NCI-H82 (cell line): ENCODE measurements at regions not wholly inside any gene's neighbourhood (a gene's known extent, or its start where the extent isn't known, plus 50 kb on each side); places are given as distances from the start of the nearest gene placed in this dataset.
"Not testable (repeated sequence)": the region's sequence is repeated elsewhere in the genome, so short reads cannot be mapped to it uniquely, and the experiment has no call there.

Source experiments
- DNase-seq: peaks from one replicate; lab custom pipeline; 2025; lab: John Stamatoyannopoulos, UW

DNA sequence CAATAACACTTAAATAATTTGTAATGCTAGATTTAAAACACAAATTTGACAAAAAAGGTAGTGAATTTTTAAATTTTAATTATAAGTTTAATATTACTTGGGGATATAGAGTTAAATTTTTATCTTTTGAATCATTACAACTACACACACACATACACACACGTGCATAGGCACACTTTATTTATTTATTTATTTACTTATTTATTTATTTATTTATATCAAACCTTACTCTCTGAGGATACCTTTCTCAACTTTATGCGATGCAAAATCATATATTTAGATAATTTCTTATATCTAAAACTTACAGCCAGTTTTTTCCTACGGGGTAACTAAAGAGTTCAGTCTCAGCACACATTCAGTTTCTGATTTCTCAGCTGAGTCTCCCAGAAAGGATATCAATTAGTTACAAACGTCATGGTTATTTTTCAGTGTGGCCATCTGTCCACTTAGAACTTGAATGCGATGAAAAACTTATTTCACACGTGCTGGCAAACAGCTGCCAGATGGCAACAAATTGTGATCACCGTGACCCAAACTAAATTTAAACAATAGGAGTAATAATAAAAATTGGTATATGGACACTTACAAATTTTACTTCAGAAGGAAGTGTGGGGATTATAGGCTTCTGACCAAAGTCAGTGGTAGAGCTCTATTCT is 683.1 kb upstream of the PRR20A start:
- DNase-seq, result peak; percentile 48

DNA sequence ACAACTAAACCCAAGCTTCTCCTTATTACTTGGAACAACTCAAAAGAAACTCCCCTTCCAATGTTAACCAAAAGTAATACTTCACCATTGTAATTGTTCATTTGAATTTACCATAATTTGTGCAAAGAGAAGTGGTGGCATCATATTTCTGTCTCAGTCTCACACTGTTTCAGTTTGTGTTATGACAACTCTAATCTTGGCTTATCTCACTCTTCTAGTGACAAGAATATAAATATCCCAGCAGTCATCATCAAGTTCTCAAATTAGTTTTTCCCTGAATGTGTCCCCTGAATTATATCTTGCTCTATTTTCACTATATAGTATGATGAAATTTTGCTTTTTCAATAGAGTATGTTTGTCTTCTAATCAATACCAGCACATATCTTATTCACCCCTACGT is 681.4 kb upstream of the PRR20A start:
- no peak for DNase-seq

DNA sequence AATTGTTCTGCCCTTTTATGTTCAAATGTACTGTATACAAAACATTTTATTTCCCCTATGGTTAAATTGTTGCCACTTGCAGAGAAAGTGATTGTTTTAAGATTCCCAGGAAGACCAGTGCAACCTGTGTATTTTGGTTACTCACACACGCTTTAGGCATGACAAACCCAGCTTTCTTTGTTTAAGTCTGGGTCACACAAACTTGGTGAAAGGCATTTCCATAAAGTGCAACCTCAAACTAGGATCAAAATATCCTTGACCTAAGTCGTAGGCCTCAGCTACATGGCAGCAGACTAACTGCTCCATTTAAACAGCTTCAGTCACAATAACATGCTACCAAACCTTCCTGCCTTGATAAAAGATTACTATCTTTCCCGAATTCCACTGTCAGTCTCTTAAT is 639.0 kb upstream of the PRR20A start:
- no peak for DNase-seq

DNA sequence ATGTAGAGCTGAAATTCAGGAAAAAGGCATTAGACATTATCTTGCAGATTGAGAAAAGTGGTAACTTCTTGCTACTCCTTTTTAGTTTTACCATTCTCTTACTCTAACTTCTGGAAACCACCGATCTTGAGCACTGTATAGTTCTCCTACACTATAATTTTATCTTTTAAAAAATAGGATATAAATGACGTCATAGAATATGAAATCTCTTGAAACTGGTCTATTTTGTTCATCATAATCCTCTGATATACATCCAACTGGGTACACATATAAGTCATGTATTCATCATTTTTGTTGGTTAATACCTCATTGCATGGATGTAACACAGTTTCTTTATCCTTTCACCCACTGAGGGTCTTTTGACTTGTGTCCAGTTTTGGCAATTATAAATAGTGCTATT is 629.9 kb upstream of the PRR20A start:
- DNase-seq, result no peak

DNA sequence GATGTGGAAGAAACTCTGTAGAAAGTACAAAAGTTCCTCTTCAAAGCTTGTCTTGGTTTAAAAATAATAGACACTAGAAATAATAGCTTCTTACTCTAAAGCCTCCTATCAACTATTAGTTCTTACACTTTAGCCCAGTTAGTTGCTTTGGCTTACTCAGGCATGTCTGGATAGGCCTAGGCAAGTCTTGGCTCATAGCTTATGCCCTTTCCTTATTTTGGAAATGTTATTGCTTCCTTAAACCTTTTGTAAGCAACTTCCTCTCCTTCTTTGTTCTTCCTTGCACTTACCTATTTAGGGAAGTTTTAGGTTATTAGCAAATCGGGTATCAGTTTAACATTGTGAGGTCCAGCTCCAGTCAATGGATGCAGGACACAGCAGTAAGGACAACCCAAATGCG is 628.4 kb upstream of the PRR20A start:
- DNase-seq, result not testable (repeated sequence)

DNA sequence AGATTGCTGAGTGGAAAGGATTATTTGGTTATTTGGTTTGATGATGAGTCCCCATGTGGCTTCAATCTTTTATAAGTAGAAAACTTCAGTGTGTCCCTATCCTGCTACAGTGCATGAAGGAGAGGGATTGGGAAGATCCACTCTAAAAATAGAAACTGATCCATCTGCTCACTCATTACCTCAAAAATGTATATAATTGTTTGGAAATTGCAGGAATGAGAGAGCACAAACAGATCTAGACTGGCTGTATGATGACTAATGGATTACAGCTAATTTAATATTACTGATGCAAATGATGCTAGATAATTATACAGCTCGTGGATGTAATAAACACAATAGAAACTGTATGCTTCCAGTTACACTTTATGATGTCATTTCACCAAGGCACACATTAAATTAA is 625.3 kb upstream of the PRR20A start:
- DNase-seq, result no peak

DNA sequence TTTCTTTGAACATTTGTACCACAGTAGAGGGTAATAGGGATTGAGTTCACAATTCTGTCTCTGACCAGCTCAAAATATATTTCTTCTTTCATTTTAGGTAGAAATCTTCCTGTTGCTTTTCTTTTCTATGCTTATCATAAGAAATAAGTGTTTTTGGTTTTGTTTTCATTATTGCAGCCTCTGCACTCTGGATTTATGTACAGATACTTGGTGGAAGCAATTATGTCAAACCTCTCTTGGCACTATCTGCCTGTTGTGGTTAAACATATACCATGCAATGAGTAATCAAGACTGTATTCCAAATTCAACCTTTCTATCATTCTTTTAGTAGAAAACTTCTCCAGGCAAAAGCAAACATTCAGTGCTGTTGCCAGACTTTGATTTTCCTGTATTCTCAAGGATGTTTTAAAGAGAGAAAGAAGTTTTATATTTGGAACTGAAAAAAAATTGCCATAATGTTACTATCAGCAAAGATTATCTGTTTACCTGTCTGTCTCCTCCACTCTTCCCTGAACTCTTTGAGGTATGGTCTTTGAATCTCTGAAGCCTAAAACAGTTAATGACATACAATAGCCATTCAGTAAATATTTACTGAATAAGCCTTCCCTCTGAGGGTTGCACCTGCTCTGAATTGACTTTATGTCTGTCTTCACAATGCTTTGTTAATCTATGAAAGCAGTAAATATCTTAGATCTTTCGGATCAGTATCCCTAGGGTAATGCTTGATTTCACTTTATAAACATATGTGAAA is 612.5 kb upstream of the PRR20A start:
- no peak for DNase-seq

DNA sequence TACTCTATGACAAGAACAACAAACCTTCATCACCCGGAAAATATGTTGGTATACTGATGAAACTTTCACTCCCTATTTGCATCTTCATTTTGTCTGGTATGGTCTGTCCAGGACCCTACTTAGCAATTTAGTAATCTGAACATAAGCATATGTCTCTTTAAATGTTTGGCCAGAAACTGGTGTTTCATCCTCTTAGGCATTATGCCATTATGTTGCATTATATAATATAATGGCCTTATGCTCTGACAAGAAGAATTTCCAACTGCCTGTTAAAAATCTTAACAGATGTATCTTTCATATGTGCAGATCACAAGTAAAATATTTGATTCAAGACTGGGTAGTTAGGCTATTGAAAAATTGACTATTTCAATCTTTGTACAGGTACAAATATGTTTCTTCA is 610.6 kb upstream of the PRR20A start:
- DNase-seq, result no peak

DNA sequence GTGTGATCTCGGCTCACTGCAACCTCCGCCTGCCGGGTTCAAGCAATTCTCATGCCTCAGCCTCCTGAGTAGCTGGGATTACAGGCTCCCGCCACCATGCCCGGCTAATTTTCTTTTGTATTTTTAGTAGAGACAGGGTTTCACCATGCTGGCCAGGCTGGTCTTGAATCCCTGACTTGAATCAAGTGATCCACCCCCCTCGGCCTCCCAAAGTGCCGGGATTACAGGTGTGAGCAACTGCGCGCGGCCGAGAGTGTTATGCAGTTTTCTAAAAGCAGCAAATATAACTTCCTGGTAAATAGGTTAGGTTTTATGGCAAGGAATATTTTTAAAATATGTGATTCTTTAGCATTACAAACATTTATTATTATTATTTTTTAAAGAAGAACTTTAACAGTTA is 592.8 kb upstream of the PRR20A start:
- DNase-seq, result not testable (repeated sequence)

DNA sequence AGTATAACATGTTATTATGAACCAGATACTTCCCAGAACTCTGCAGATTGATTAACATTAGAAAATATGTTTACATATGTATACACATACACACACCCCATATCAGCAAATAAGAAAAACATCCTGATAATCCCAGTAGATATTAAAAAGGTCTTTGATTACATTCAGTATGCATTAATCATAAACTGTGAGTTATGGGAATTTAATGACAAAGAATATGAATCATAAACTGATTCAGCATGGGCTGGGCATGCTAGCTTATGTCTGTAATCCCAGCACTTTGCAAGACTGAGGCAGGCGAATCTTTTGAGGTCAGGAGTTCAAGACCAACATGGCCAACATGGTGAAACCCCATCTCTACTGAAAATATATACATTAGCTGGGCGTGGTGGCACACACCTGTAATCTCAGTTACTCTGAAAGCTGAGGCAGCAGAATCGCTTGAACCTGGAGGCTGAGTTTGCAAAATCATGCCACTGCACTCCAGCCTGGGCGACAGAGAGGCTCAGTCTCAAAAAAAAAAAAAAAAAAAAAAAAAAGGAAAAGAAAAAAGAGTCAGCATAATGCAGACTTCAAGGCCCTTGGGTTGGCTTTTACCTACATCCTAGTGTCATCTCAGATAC is 581.9 kb upstream of the PRR20A start:
- no peak for DNase-seq

DNA sequence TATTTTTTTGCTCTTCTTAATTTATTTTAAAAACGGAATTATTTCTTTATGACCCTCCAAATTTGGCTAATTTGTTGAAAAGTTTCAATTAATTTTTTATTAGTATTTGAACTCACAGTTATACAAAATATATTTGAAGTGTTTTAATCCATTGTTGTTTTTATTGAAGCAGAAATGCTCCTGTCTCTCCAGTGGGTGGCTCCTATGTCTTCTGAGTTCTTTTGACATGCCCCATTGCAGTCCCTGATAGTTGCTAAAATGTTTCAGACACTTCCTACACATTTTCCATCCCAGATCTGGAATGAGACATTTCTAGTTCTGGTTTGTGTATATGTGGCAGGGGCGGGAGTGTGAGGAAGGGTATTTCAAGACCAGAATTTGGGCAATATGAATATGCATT is 579.4 kb upstream of the PRR20A start:
- peak; percentile 53 for DNase-seq

DNA sequence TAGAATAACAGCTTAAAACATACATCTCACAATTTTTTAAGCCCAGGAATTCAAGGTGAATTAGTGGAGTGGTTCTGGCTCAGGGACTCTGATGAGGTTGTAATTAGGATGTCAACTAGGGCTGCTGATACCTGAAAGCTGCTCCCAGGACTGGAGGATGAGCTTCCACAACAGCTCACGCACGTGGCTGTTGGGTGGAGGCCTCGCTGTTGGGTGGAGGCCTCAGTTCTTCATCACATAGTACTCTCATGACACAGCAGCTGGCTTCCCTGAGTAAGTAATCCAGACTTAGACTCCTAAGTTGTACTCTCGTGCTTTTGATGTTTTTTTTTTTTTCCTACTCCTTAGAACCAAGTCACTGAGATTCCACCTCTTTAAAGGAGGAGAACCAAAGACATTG is 577.1 kb upstream of the PRR20A start:
- peak; percentile 24 for DNase-seq

DNA sequence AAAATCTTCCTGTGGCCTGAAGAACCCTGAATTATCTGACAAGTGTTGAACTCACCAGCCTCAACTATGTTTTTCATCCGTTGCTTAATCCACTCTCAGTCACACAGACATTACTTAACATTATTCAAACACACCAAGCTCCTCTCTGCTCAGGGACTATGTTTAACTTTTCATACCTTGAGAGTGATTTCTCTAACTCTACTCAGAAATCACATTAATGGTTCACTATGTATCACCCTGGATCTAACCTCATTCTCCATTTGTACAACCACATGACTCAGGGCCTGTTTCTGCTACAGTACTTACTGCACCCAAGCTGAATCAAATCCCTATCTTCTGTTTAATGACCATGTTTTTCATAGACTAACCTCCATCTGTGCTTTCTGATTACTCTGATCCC is 553.7 kb upstream of the PRR20A start:
- peak; percentile 39 for DNase-seq

DNA sequence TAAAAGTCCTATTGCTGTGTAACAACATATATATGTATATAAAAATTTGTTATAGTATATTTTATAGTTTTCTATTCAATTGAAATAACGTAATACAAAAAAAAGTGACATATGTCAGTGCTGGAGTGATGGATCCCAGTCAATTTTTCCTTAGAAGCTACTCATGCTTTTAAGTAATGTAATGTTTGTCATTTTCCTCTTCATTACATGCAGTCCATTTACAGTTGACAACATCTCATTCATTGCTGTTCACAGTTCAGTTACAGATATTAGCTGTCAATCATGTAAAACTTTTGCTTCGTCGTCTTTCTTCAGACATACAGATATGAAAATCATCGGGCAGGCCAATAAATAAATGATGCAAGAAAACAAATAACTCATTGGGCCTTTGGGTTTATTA is 525.1 kb upstream of the PRR20A start:
- no peak for DNase-seq

DNA sequence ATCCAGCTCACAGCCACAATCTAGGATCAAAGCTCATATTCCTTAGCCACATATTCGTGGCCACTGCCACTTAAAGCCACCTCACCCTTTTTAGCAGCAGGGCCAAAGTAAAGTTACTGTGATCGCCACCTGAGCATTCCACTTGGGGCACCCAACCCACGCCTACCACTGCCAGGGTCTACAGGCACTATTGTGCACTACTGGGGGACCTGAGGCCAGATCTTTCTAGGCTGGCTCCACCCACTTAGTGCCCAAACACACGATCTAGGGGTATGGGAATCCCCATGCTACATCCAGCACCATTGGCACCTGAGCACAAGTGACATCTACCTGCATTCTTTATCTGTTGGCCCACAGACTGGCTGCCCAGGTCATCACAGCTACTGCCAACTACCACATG is 517.9 kb upstream of the PRR20A start:
- no peak for DNase-seq

DNA sequence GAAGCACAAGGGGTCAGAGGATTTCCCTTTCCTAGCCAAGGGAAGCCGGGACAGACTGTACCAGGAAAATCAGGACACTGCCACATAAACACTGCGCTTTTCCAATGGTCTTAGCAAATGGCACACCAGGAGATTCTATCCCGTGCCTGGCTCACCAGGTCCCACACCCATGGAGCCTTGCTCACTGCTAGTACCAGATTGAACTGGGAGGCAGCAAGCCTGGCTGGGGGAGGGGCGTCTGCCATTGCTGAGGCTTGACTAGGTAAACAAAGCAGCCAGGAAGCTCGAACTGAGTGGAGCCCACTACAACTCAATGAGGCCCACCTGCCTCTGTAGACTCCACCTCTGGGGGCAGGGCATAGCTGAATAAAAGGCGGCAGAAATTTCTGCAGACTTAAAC is 511.8 kb upstream of the PRR20A start:
- not testable (repeated sequence) for DNase-seq

DNA sequence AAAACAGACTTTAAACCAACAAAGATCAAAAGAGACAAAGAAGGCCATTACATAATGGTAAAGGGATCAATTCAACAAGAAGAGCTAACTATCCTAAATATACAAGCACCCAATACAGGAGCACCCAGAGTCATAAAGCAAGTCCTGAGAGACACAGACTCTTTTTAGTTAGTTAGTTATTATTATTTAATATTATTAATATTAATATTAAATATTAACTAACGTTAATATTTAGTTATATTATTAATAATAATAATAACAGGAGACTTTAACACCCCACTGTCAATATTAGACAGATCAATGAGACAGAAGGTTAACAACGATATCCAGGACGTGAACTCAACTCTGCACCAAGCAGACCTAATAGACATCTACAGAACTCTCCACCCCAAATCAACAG is 509.7 kb upstream of the PRR20A start:
- DNase-seq, result not testable (repeated sequence)

DNA sequence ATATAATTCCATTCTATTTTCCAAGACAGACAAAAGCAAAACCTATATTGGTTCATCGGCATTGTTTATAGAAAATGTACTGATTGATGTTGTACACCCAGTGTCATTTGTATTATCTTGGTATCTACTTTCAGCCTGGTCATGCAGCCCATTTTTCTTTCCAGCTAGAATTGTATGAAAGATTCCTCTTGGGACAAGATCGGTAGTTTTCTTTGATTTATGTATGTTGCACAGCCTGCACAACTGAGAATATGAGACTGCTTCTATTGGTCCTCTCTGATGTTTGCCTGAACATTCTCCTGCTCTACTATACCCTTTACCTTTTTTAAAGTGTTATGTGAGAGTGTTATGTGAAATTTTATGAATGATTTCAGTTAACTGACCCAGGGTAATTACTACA is 487.7 kb upstream of the PRR20A start:
- no peak for DNase-seq

DNA sequence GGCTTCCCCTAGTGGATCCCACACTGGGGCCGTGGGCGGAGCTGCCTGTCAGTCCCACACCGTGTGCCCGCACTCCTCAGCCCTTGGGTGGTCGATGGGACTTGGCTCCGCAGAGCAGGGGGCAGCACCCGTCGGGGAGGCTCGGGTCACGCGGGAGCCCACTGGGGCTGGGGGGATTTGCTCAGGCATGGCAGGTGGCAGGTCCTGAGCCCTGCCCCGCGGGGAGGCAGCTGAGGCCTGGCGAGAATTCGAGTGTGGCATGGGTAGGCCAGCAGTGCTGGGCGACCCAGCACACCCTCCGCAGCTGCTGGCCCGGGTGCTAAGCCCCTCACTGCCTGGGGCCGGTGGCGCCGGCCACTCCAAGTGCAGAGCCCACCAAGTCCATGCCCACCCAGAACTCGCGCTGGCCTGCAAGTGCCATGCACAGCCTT is 481.7 kb upstream of the PRR20A start:
- no peak for DNase-seq

DNA sequence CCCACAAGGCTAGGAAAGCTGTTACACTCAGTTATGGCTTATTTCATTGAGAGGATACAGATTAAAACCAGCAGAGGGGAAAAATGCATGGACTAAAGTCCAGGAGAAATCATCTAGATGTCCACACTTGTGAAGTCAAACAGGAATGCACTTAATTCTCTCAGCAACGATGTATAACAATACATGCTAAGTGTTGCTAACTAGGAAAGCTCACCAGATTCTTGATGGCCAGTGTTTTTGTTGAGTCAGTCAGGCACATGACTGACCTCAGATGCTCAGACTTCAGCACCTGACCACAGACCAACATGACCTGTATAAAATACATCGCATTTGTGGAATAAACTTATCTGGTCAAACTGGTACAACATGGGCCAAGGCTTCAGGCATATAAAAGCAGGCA is 470.2 kb upstream of the PRR20A start:
- DNase-seq, result no peak

DNA sequence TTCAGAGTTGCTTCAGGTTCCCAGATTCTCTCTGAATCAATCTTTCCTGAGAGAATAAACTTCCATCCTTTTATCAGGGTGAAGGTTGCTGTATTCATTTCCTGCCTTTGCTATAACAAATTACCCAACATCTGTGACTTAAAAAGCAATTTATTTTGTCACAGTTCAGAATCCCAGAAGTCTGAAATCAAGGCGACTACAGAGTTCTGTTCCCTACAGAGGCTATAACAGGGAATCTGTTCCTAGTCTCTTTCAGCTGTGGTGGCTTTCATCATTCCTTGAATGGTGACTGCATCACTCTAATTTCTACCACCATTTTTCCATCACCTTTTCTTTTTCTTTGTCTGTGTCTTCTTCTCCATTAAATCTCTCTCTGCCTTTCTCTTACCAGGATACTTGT is 459.3 kb upstream of the PRR20A start:
- DNase-seq, result no peak

DNA sequence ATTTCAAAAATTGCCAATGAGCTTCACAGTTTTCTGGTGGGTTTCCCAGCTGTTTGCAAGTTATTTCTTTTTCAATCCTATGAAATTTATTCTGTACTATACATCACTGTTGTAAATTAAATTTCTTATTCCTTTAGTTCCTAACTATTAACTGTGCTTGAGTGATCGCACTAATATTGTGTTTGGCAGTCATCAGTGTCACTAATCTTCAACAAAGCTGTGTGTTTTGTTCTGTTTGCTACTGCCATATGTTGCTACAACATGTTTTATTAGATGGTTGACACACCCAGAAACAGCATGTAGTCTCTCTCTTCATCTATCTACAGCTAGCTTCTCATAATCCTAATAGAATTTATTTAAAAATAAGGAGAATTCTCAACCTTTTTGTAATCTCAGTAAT is 453.6 kb upstream of the PRR20A start:
- DNase-seq, result peak; percentile 76

DNA sequence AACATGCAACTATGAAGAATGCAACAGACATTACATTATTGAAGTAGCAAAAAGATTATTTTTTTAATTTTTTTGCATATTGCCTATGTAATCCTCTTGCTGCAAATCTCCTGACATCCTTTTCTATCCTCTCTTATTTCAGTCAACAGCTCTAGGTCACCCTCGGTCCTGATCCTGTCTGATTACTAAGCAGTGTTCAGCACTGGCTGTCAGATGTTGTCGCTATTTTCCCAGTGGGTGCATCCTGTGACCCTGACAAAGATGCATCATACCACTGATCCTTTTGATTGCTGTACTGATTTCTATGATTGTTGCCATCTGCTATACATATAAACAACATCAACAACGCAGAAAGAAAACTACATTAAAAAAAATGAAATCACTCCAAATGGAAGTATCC is 443.7 kb upstream of the PRR20A start:
- peak; percentile 69 for DNase-seq
